ENCODE measurements at regions not wholly inside any gene's neighbourhood (a gene's known extent, or its start where the extent isn't known, plus 50 kb on each side); places are given as distances from the start of the nearest gene placed in this dataset.

- TF ChIP-seq CTCF (conservative IDR thresholded peaks at IDR 0.05): no peak
- TF ChIP-seq ZFX (IDR thresholded peaks at IDR 0.05): no peak
Measured at GRCh38 chr3:168186293-168186983, 90.7 kb upstream of the GOLIM4 start.
